Neural cell (in vitro differentiated cells): ENCODE measurements at regions not wholly inside any gene's neighbourhood (a gene's known extent, or its start where the extent isn't known, plus 50 kb on each side); places are given as distances from the start of the nearest gene placed in this dataset.

Experiments
- EP300 ChIP-seq: fragments of 450-650 bp; conservative IDR thresholded peaks from 2 replicates; pipeline ENCODE4 v1.6.1; 2014; ENCODE audit warnings: antibody characterized with exemption, mild to moderate bottlenecking, moderate library complexity; ENCODE audit not compliant: poor library complexity, severe bottlenecking
- EZH2 ChIP-seq: fragments of 200-600, 300-800 bp; shearing (Covaris generic), sonication (generic); IDR thresholded peaks from 2 replicates; pipeline ENCODE4 v1.6.1; 2014; ENCODE audit warnings: antibody characterized with exemption, low read length, borderline replicate concordance, mild to moderate bottlenecking; ENCODE audit not compliant: insufficient read depth, poor library complexity, severe bottlenecking
- MXI1 ChIP-seq: fragments of 450-650 bp; conservative IDR thresholded peaks from 2 replicates; pipeline ENCODE4 v1.6.1; 2014; ENCODE audit warnings: antibody characterized with exemption, mild to moderate bottlenecking; ENCODE audit not compliant: poor library complexity, severe bottlenecking
- POLR2AphosphoS5 ChIP-seq: IDR thresholded peaks from 2 replicates; pipeline ENCODE4 v1.6.1; 2012
- SMC3 ChIP-seq: fragments of 450-650 bp; conservative IDR thresholded peaks from 2 replicates; pipeline ENCODE4 v1.6.1; 2014; ENCODE audit warnings: antibody characterized with exemption, mild to moderate bottlenecking, moderate library complexity; ENCODE audit not compliant: poor library complexity
- TF ChIP-seq, protein P1 (sequence below): fragments of 450-650 bp; IDR thresholded peaks from 2 replicates; pipeline ENCODE4 v1.5.1; 2014; ENCODE audit warnings: antibody characterized with exemption, mild to moderate bottlenecking, moderate library complexity; ENCODE audit not compliant: poor library complexity, severe bottlenecking
- TF ChIP-seq, protein P2 (sequence below): IDR thresholded peaks from 2 replicates; pipeline ENCODE4 v1.6.1; 2012; ENCODE audit warnings: borderline replicate concordance

DNA sequence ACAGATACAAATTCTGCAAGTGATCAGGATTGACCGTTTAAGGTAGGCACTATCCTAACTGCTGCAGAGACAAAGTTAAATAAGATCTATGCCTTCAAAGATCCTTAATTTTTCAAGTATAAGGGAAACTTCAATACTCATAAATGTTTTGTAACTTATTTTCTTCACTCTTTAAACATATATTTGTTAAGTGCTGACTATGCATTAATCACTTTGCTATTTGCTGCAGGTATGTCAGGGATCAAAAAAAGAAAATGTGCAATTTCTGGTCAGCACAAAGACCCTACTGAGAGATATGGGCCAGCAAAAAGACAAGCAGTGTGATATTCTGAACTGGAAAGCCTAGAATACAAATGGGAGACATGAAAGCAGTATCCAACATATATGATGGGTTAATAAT is 756.1 kb upstream of the PCDH9 start:
- TF ChIP-seq EP300: no peak
- no peak for TF ChIP-seq POLR2AphosphoS5
- TF ChIP-seq, protein P1, sequence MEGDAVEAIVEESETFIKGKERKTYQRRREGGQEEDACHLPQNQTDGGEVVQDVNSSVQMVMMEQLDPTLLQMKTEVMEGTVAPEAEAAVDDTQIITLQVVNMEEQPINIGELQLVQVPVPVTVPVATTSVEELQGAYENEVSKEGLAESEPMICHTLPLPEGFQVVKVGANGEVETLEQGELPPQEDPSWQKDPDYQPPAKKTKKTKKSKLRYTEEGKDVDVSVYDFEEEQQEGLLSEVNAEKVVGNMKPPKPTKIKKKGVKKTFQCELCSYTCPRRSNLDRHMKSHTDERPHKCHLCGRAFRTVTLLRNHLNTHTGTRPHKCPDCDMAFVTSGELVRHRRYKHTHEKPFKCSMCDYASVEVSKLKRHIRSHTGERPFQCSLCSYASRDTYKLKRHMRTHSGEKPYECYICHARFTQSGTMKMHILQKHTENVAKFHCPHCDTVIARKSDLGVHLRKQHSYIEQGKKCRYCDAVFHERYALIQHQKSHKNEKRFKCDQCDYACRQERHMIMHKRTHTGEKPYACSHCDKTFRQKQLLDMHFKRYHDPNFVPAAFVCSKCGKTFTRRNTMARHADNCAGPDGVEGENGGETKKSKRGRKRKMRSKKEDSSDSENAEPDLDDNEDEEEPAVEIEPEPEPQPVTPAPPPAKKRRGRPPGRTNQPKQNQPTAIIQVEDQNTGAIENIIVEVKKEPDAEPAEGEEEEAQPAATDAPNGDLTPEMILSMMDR: no peak
- TF ChIP-seq MXI1: no peak
- TF ChIP-seq, protein P2, sequence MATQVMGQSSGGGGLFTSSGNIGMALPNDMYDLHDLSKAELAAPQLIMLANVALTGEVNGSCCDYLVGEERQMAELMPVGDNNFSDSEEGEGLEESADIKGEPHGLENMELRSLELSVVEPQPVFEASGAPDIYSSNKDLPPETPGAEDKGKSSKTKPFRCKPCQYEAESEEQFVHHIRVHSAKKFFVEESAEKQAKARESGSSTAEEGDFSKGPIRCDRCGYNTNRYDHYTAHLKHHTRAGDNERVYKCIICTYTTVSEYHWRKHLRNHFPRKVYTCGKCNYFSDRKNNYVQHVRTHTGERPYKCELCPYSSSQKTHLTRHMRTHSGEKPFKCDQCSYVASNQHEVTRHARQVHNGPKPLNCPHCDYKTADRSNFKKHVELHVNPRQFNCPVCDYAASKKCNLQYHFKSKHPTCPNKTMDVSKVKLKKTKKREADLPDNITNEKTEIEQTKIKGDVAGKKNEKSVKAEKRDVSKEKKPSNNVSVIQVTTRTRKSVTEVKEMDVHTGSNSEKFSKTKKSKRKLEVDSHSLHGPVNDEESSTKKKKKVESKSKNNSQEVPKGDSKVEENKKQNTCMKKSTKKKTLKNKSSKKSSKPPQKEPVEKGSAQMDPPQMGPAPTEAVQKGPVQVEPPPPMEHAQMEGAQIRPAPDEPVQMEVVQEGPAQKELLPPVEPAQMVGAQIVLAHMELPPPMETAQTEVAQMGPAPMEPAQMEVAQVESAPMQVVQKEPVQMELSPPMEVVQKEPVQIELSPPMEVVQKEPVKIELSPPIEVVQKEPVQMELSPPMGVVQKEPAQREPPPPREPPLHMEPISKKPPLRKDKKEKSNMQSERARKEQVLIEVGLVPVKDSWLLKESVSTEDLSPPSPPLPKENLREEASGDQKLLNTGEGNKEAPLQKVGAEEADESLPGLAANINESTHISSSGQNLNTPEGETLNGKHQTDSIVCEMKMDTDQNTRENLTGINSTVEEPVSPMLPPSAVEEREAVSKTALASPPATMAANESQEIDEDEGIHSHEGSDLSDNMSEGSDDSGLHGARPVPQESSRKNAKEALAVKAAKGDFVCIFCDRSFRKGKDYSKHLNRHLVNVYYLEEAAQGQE: no peak
- TF ChIP-seq EZH2: no peak
- no peak for TF ChIP-seq SMC3
